Keratinocyte (primary cell): ENCODE measurements at regions not wholly inside any gene's neighbourhood (a gene's known extent, or its start where the extent isn't known, plus 50 kb on each side); places are given as distances from the start of the nearest gene placed in this dataset.

Source experiments
- EZH2 ChIP-seq: IDR thresholded peaks from one replicate; pipeline ENCODE4 v1.6.1; 2012; ENCODE audit warnings: inconsistent platforms, mild to moderate bottlenecking, low read length, moderate library complexity
- TF ChIP-seq, protein P1 (sequence below), 3 experiments: IDR thresholded peaks in 1 of 3; conservative IDR thresholded peaks in 1 of 3; optimal IDR thresholded peaks in 1 of 3; 2 replicates in 2 of 3; 3 replicates in 1 of 3; pipeline versions ENCODE3 to v1.5.1; 2011; ENCODE audit warnings: low read length in 3 of 3, mild to moderate bottlenecking in 3 of 3, moderate library complexity in 2 of 3, control low read depth in 1 of 3, inconsistent platforms in 1 of 3; ENCODE audit not compliant: insufficient read depth in 2 of 3; ENCODE audit errors: extremely low read depth in 1 of 3

DNA sequence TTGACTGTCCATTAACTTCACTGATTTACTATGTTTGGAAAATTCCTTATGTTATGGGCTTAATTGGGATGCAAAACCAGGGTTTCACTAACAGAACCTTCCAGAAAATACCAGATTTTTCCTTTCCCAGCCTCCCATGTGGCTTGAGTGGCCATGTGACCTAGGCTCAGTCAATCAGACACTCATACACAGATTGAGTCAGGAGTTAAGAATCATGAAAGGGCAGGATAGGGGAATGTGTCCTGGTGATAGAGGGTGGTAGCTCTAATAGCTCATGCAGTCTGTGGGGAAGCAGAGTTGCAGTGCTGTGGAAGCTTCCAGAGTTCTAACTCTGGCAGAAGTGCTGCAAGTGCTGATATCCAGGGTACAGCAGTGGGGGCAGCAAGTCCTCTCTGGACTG lies 134.1 kb upstream of the IFNG-AS1 start:
- TF ChIP-seq, protein P1, sequence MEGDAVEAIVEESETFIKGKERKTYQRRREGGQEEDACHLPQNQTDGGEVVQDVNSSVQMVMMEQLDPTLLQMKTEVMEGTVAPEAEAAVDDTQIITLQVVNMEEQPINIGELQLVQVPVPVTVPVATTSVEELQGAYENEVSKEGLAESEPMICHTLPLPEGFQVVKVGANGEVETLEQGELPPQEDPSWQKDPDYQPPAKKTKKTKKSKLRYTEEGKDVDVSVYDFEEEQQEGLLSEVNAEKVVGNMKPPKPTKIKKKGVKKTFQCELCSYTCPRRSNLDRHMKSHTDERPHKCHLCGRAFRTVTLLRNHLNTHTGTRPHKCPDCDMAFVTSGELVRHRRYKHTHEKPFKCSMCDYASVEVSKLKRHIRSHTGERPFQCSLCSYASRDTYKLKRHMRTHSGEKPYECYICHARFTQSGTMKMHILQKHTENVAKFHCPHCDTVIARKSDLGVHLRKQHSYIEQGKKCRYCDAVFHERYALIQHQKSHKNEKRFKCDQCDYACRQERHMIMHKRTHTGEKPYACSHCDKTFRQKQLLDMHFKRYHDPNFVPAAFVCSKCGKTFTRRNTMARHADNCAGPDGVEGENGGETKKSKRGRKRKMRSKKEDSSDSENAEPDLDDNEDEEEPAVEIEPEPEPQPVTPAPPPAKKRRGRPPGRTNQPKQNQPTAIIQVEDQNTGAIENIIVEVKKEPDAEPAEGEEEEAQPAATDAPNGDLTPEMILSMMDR (optimal IDR thresholded peaks at IDR 0.05 in 1 of 3, IDR thresholded peaks at IDR 0.05 in 1 of 3, conservative IDR thresholded peaks at IDR 0.05 in 1 of 3; ENCODE audit: extremely low read depth in 1 of 3, insufficient read depth in 2 of 3, low read length in 3 of 3) = no peak
- TF ChIP-seq EZH2 = no peak
